Panc1 (cell line): ENCODE measurements at regions not wholly inside any gene's neighbourhood (a gene's known extent, or its start where the extent isn't known, plus 50 kb on each side); places are given as distances from the start of the nearest gene placed in this dataset.

Experiments used
- ATAC-seq: fragments of 200-7000 bp; cut with Tn5 transposase; 2 replicates; pipeline ENCODE4 v1.9.1; 2020; ENCODE audit warnings: mild to moderate bottlenecking, moderate library complexity
- BruUV-seq: library from RNA; stranded (reverse); fragments of 400-500 nt; replicated peaks from 2 replicates; lab custom pipeline; 2021; lab: Mats Ljungman, UMichigan
- CTCF ChIA-PET: fragments of 300-600 bp; sonication (Branson Sonifier 250); formaldehyde crosslinking; loops from one replicate; lab custom pipeline; 2022; ENCODE audit warnings: antibody characterized with exemption; lab: Charles Lee
- POLR2A ChIA-PET: fragments of 300-600 bp; sonication (Branson Sonifier 250); formaldehyde crosslinking; loops from one replicate; lab custom pipeline; 2022; ENCODE audit warnings: antibody characterized with exemption; lab: Charles Lee
- DNase-seq: peaks from one replicate; pipeline ENCODE4 v3.0.0-alpha.2; 2010; ENCODE audit warnings: low read depth, low spot score
- H3K27ac ChIP-seq: 2 replicates; pipeline ENCODE4 v1.5.1; 2011; ENCODE audit warnings: mild to moderate bottlenecking, low read length, inconsistent platforms
- H3K27me3 ChIP-seq: fragments of 200-500 bp; sonication (Bioruptor generic); 2 replicates; pipeline ENCODE4 v1.6.0; 2014; ENCODE audit warnings: low read length, inconsistent platforms; ENCODE audit not compliant: control insufficient read depth, insufficient read depth
- H3K36me3 ChIP-seq: fragments of 200-500 bp; sonication (Bioruptor generic); 2 replicates; pipeline ENCODE4 v1.5.1; 2014; ENCODE audit warnings: inconsistent platforms, mild to moderate bottlenecking, low read length, moderate library complexity; ENCODE audit not compliant: control insufficient read depth, insufficient read depth
- H3K4me1 ChIP-seq: 2 replicates; pipeline ENCODE4 v1.5.1; 2011; ENCODE audit warnings: inconsistent platforms, mild to moderate bottlenecking, low read length, moderate library complexity; ENCODE audit not compliant: control insufficient read depth, insufficient read depth
- H3K4me3 ChIP-seq, 2 experiments: 2 replicates each; pipeline ENCODE4 v1.5.1; 2011 to 2012; ENCODE audit warnings: low read depth in 2 of 2, low read length in 2 of 2, mild to moderate bottlenecking in 2 of 2, inconsistent platforms in 1 of 2, moderate library complexity in 1 of 2
- H3K9me3 ChIP-seq: fragments of 200-500 bp; sonication (Bioruptor generic); 2 replicates; pipeline ENCODE4 v1.5.1; 2014; ENCODE audit warnings: low read depth, mild to moderate bottlenecking, inconsistent platforms, low read length, moderate library complexity; ENCODE audit not compliant: control insufficient read depth, insufficient read depth
- POLR2AphosphoS5 ChIP-seq: IDR thresholded peaks from 2 replicates; pipeline ENCODE4 v1.6.1; 2012; ENCODE audit warnings: mild to moderate bottlenecking, low read depth, low read length, moderate library complexity
- REST ChIP-seq, 2 experiments: IDR thresholded peaks; 2 replicates each; pipeline ENCODE4 v1.6.1; 2011 to 2012; ENCODE audit warnings: low read depth in 2 of 2, control low read depth in 1 of 2, low read length in 1 of 2, mild to moderate bottlenecking in 1 of 2, moderate library complexity in 1 of 2; ENCODE audit not compliant: insufficient read depth in 1 of 2
- SIN3A ChIP-seq: IDR thresholded peaks from 2 replicates; pipeline ENCODE4 v1.6.1; 2012; ENCODE audit warnings: low read depth, mild to moderate bottlenecking, low read length, moderate library complexity, borderline replicate concordance; ENCODE audit not compliant: insufficient read depth
- TCF7L2 ChIP-seq: IDR thresholded peaks from 2 replicates; pipeline ENCODE4 v1.6.1; 2011; ENCODE audit warnings: mild to moderate bottlenecking, low read depth, low read length, inconsistent platforms
- in situ Hi-C: cut with HindIII; loops from 2 replicates; pipeline ENCODE4 v1.10.0; 2016; ENCODE audit warnings: low sequenced_read_pairs, low pct_unique_long_range_greater_than_20kb
- intact Hi-C: fragments of 100-400 bp; cut with micrococcal nuclease; formaldehyde crosslinking; loops from one replicate; pipeline ENCODE4 v1.10.0; 2022; ENCODE audit not compliant: unreplicated experiment
- TF ChIP-seq, protein P1 (sequence below): fragments of 450-650 bp; IDR thresholded peaks from 2 replicates; pipeline ENCODE4 v1.5.1; 2017; ENCODE audit warnings: mild to moderate bottlenecking

- no peaks in the 10 kb centered on the region for H3K27me3 ChIP-seq
Observed at GRCh38 chr7:118720632-118721031, 496.1 kb downstream of the ANKRD7 start.

DNA sequence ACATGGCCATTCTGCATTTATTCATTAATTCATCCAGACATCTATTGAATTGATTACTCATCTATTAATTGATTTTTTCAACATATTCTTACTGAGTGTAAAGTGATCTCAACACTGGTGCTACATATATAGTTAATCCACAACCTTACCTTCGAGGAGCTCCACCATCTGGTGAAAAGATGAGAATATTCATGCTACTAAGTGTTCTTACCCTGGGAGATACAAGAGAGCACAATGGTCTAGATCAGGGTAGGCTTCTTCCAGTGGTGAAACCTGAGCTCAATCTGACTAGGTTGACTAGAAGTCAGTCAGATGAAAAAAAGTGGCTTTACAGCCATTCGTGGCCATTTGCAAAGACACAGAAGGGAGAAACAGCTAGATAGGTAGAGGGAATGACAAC is 507.4 kb downstream of the ANKRD7 start:
- POLR2A ChIA-PET = no interaction called here
- BruUV-seq = no TSS peak
- TF ChIP-seq, protein P1, sequence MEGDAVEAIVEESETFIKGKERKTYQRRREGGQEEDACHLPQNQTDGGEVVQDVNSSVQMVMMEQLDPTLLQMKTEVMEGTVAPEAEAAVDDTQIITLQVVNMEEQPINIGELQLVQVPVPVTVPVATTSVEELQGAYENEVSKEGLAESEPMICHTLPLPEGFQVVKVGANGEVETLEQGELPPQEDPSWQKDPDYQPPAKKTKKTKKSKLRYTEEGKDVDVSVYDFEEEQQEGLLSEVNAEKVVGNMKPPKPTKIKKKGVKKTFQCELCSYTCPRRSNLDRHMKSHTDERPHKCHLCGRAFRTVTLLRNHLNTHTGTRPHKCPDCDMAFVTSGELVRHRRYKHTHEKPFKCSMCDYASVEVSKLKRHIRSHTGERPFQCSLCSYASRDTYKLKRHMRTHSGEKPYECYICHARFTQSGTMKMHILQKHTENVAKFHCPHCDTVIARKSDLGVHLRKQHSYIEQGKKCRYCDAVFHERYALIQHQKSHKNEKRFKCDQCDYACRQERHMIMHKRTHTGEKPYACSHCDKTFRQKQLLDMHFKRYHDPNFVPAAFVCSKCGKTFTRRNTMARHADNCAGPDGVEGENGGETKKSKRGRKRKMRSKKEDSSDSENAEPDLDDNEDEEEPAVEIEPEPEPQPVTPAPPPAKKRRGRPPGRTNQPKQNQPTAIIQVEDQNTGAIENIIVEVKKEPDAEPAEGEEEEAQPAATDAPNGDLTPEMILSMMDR = no peak
- no peak for TF ChIP-seq REST (IDR thresholded peaks at IDR 0.05; ENCODE audit: insufficient read depth in 1 of 2, low read depth in 2 of 2, low read length in 1 of 2)
- no peak for TF ChIP-seq SIN3A
- TF ChIP-seq POLR2AphosphoS5 = no peak
- no peak for TF ChIP-seq TCF7L2
- Histone ChIP-seq H3K27me3 (no peaks in the 10 kb centered on the region), H3K4me3 (no peak overlapping the region), H3K4me1 (no peaks in the 10 kb centered on the region), H3K27ac (no peak overlapping the region), H3K9me3 (no peaks in the 10 kb centered on the region), H3K36me3 (no peaks in the 10 kb centered on the region)
- intact Hi-C loops (no loop called here), in situ Hi-C loops (no loop called here)
- DNase-seq (no peak), ATAC-seq (no peak)
- CTCF ChIA-PET = no interaction called here

More at GRCh38 chr7:118720632-118721031, 496.1 kb downstream of the ANKRD7 start:
- no TSS peak for BruUV-seq
- Histone ChIP-seq H3K4me3 (no peak overlapping the region), H3K4me1 (no peaks in the 10 kb centered on the region), H3K36me3 (no peaks in the 10 kb centered on the region), H3K27ac (no peak overlapping the region), H3K9me3 (no peaks in the 10 kb centered on the region)
- TF ChIP-seq TCF7L2 (no peak), POLR2AphosphoS5 (no peak), REST (IDR thresholded peaks at IDR 0.05; ENCODE audit: insufficient read depth in 1 of 2, low read depth in 2 of 2, low read length in 1 of 2) (no peak), SIN3A (no peak)
- TF ChIP-seq, protein P1 = no peak
- in situ Hi-C loops = no loop called here
- POLR2A ChIA-PET = no interaction called here
- CTCF ChIA-PET = no interaction called here
- ATAC-seq = no peak
- intact Hi-C loops = no loop called here
- DNase-seq = no peak
